ENCODE measurements at regions not wholly inside any gene's neighbourhood (a gene's known extent, or its start where the extent isn't known, plus 50 kb on each side); places are given as distances from the start of the nearest gene placed in this dataset.

DNA sequence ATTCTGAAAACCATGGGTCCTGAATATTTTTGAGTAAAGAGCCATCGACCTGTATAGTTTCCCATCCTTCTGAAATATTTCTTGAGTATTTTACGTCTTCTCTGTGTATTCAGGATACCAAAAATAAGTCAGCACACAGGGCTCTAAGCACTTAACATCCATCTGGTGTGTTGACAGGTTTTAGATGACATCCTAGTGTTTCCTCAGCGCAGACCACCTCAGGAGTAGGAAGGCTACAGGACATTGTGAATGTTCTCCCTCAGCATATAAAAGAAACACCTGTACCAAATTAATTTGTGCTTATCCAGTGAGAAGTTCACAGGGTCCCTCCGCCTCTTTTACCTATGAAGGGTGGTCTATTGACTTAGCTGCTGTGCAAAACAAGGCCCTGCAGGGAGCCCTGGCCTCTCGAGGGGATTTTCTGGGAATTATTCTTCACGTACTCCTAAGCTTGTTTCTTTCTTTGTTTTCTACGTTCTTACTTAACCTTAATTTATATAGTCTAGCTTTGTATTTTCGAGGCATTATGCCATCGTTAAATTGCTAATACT, 241.8 kb downstream of the FBXO8 start:
- TF ChIP-seq ZNF75A (CRISPR knock-in tag; IDR thresholded peaks at IDR 0.05) (no peak), FOXK1 (CRISPR knock-in tag; IDR thresholded peaks at IDR 0.05; ENCODE audit: borderline replicate concordance) (no peak), PURB (CRISPR knock-in tag; IDR thresholded peaks at IDR 0.05; ENCODE audit: low read depth) (no peak), FIP1L1 (IDR thresholded peaks at IDR 0.05; ENCODE audit: low read depth, low read length, poor library complexity, severe bottlenecking) (no peak), ZFX (CRISPR knock-in tag; IDR thresholded peaks at IDR 0.05) (no peak), TRIM25 (IDR thresholded peaks at IDR 0.05; ENCODE audit: borderline replicate concordance) (no peak), POLR2AphosphoS5 (IDR thresholded peaks at IDR 0.05; ENCODE audit: control insufficient read depth, insufficient read depth, low read depth, low read length) (no peak), SOX6 (IDR thresholded peaks at IDR 0.05) (no peak)

Measured in K562 (cell line).